HepG2 (cell line): ENCODE measurements at regions not wholly inside any gene's neighbourhood (a gene's known extent, or its start where the extent isn't known, plus 50 kb on each side); places are given as distances from the start of the nearest gene placed in this dataset.

Source experiments
- ATAC-seq: fragments of 200-7000 bp; cut with Tn5 transposase; 3 replicates; pipeline ENCODE4 v1.9.1; 2020; ENCODE audit warnings: mild to moderate bottlenecking, moderate library complexity
- BruUV-seq: library from RNA; stranded (reverse); fragments of 400-500 nt; replicated peaks from 2 replicates; lab custom pipeline; 2021; lab: Mats Ljungman, UMichigan
- CTCF ChIA-PET: fragments of 300-600 bp; formaldehyde crosslinking; extraction: SDS; loops from one replicate; lab custom pipeline; 2021; ENCODE audit warnings: low total read pairs, inconsistent platforms, low intra/inter-chr PET ratio; lab: Yijun Ruan, JAX
- POLR2A ChIA-PET: fragments of 350-600 bp; sonication (Branson Sonifier 250); formaldehyde crosslinking; loops from one replicate; lab custom pipeline; 2020; ENCODE audit warnings: antibody characterized with exemption, inconsistent platforms; lab: Yijun Ruan, JAX
- DNase-seq: peaks from one replicate; pipeline ENCODE4 v3.0.0-alpha.2; 2015; ENCODE audit warnings: low spot score
- FAIRE-seq: peaks from 3 replicates; lab custom pipeline; 2011; peaks lifted over from hg19 to GRCh38; lab: Jason Lieb, UNC
- H2AFZ ChIP-seq: one replicate; pipeline ENCODE4 v1.6.1; 2011; ENCODE audit warnings: low read length, inconsistent platforms
- H3K27ac ChIP-seq: fragments of 300-600 bp; 3 replicates; pipeline ENCODE4 v1.8.0; 2011; ENCODE audit warnings: mixed run types, mild to moderate bottlenecking, mixed read lengths, low read length, inconsistent platforms; ENCODE audit not compliant: insufficient read depth; ENCODE audit errors: extremely low read length
- H3K27me3 ChIP-seq, 2 experiments: fragments of 200-600 bp in 1 of 2; 2 replicates in 1 of 2; 3 replicates in 1 of 2; pipeline versions ENCODE4 v1.6.0 to v1.8.0; 2011; ENCODE audit warnings: low read length in 2 of 2, mild to moderate bottlenecking in 2 of 2, moderate library complexity in 2 of 2, inconsistent platforms in 1 of 2; ENCODE audit not compliant: insufficient read depth in 2 of 2, control insufficient read depth in 1 of 2
- H3K36me3 ChIP-seq, 2 experiments: fragments of 200-600 bp in 1 of 2; replicated peaks in 1 of 2; 2 replicates in 1 of 2; 3 replicates in 1 of 2; pipeline versions ENCODE4 v1.5.1 to v1.8.0; 2011; ENCODE audit warnings: low read length in 2 of 2, inconsistent platforms in 1 of 2; ENCODE audit not compliant: insufficient read depth in 2 of 2, control insufficient read depth in 1 of 2
- H3K4me1 ChIP-seq: 2 replicates; pipeline ENCODE4 v1.5.1; 2012; ENCODE audit warnings: low read length, inconsistent platforms; ENCODE audit not compliant: insufficient read depth
- H3K4me2 ChIP-seq: 2 replicates; pipeline ENCODE4 v1.6.0; 2011; ENCODE audit warnings: low read depth, low read length, inconsistent platforms
- H3K4me3 ChIP-seq, 3 experiments: fragments of 200-600 bp in 1 of 3; sonication (generic), shearing (Covaris generic) in 1 of 3; replicated peaks in 1 of 3; 2 replicates each; pipeline ENCODE4 v1.5.1; 2011 to 2016; ENCODE audit warnings: low read length in 3 of 3, inconsistent platforms in 2 of 3, low read depth in 2 of 3, mild to moderate bottlenecking in 2 of 3, control low read depth in 1 of 3, mixed read lengths in 1 of 3; ENCODE audit not compliant: insufficient read depth in 1 of 3
- H3K79me2 ChIP-seq: one replicate; pipeline ENCODE4 v1.6.1; 2011; ENCODE audit warnings: low read length, inconsistent platforms; ENCODE audit not compliant: insufficient read depth
- H3K9ac ChIP-seq: 2 replicates; pipeline ENCODE4 v1.6.0; 2011; ENCODE audit warnings: mild to moderate bottlenecking, low read depth, low read length, inconsistent platforms; ENCODE audit not compliant: insufficient read depth
- H3K9me3 ChIP-seq: 2 replicates; pipeline ENCODE4 v1.5.1; 2012; ENCODE audit warnings: mild to moderate bottlenecking, low read length
- H4K20me1 ChIP-seq: 2 replicates; pipeline ENCODE4 v1.6.0; 2011; ENCODE audit warnings: inconsistent platforms, mild to moderate bottlenecking, low read length, moderate library complexity; ENCODE audit not compliant: insufficient read depth
- AKNA ChIP-seq: sonication (generic); formaldehyde crosslinking; IDR thresholded peaks from 2 replicates; pipeline ENCODE4 v1.4.0; 2020; ENCODE audit warnings: missing genetic modification reagents, borderline replicate concordance
- REPIN1 ChIP-seq: sonication (generic); formaldehyde crosslinking; IDR thresholded peaks from 2 replicates; pipeline ENCODE4 v1.8.0; 2022; ENCODE audit warnings: missing genetic modification reagents, low read depth, mild to moderate bottlenecking, borderline replicate concordance
- STAT6 ChIP-seq: sonication (generic); formaldehyde crosslinking; IDR thresholded peaks from 2 replicates; pipeline ENCODE4 v1.4.0; 2020; ENCODE audit warnings: missing genetic modification reagents, mild to moderate bottlenecking, borderline replicate concordance
- TBL1XR1 ChIP-seq: fragments of 150-350 bp; IDR thresholded peaks from 2 replicates; pipeline ENCODE4 v1.6.1; 2014; ENCODE audit warnings: borderline replicate concordance, low read length; ENCODE audit not compliant: partially characterized antibody
- USF2 ChIP-seq, 2 experiments: sonication (generic) in 1 of 2; formaldehyde crosslinking in 1 of 2; IDR thresholded peaks; 2 replicates each; pipeline versions ENCODE4 v1.5.1 to v1.6.1; 2011 to 2020; ENCODE audit warnings: borderline replicate concordance in 1 of 2, low read depth in 1 of 2, low read length in 1 of 2, mild to moderate bottlenecking in 1 of 2, missing genetic modification reagents in 1 of 2, moderate library complexity in 1 of 2
- YY1 ChIP-seq: IDR thresholded peaks from 2 replicates; pipeline ENCODE4 v1.6.1; 2011; ENCODE audit warnings: low read length, low read depth, moderate library complexity, mild to moderate bottlenecking; ENCODE audit not compliant: insufficient read depth, insufficient replicate concordance
- ZBTB1 ChIP-seq: sonication (generic); formaldehyde crosslinking; IDR thresholded peaks from 2 replicates; pipeline ENCODE4 v1.4.0; 2020; ENCODE audit warnings: missing genetic modification reagents, borderline replicate concordance
- ZNF160 ChIP-seq: sonication (generic); formaldehyde crosslinking; IDR thresholded peaks from 2 replicates; pipeline ENCODE4 v1.8.0; 2022; ENCODE audit warnings: mild to moderate bottlenecking, inconsistent platforms, missing genetic modification reagents
- ZNF431 ChIP-seq: sonication (generic); formaldehyde crosslinking; IDR thresholded peaks from 2 replicates; pipeline ENCODE4 v1.9.0; 2022; ENCODE audit warnings: missing genetic modification reagents, low read depth, mild to moderate bottlenecking, borderline replicate concordance
- ZNF484 ChIP-seq: sonication (generic); formaldehyde crosslinking; IDR thresholded peaks from 2 replicates; pipeline ENCODE4 v1.5.1; 2020; ENCODE audit warnings: mild to moderate bottlenecking, low read depth, missing genetic modification reagents, borderline replicate concordance
- ZNF652 ChIP-seq: IDR thresholded peaks from 2 replicates; pipeline ENCODE4 v1.6.1; 2016; ENCODE audit warnings: low read depth, borderline replicate concordance
- in situ Hi-C: cut with HindIII; loops from 2 replicates; pipeline ENCODE4 v1.10.0; 2017; ENCODE audit warnings: low pct_unique_long_range_greater_than_20kb; ENCODE audit not compliant: extremely low pct_ligation_motif_present
- intact Hi-C: fragments of 100-400 bp; cut with micrococcal nuclease; formaldehyde crosslinking; loops from one replicate; pipeline ENCODE4 v1.10.0; 2022; ENCODE audit not compliant: unreplicated experiment

- TF ChIP-seq AKNA (CRISPR knock-in tag) (no peak), TBL1XR1 (no peak), USF2 (IDR thresholded peaks at IDR 0.05; ENCODE audit: low read depth, low read length) (no peak), USF2 (CRISPR knock-in tag; IDR thresholded peaks at IDR 0.05; ENCODE audit: borderline replicate concordance) (no peak), ZNF160 (no peak)
Observed at GRCh38 chr2:145538661-145539350, 1018.9 kb upstream of the ZEB2 start (continued).

- ATAC-seq (peak; percentile 64), FAIRE-seq (no peak), DNase-seq (no peak)
- BruUV-seq, result no TSS peak
- Histone ChIP-seq H3K27ac (no peak overlapping the region), H3K4me3 (no peak overlapping the region), H3K9ac (no peak overlapping the region), H2AFZ (no peak overlapping the region), H3K27me3 (no peaks in the 10 kb centered on the region), H3K4me1 (no peaks in the 10 kb centered on the region), H3K9me3 (no peaks in the 10 kb centered on the region), H3K79me2 (no peaks in the 10 kb centered on the region), H3K36me3 (no peaks in the 10 kb centered on the region), H4K20me1 (no peaks in the 10 kb centered on the region), H3K4me2 (no peak overlapping the region)
- in situ Hi-C loops (no loop called here), intact Hi-C loops (no loop called here)
- CTCF ChIA-PET, result no interaction called here
- no peak for TF ChIP-seq ZNF652 (CRISPR knock-in tag)
- no peak for TF ChIP-seq ZNF431
- TF ChIP-seq ZBTB1 (CRISPR knock-in tag), result no peak
- no peak for TF ChIP-seq STAT6 (CRISPR knock-in tag)
- TF ChIP-seq ZNF484 (CRISPR knock-in tag), result no peak
- TF ChIP-seq REPIN1 (CRISPR knock-in tag), result no peak
- no peak for TF ChIP-seq YY1
- POLR2A ChIA-PET, result no interaction called here
Observed at GRCh38 chr2:145530653-145531052, 1010.7 kb upstream of the ZEB2 start.
